NCI-H146 (cell line): ENCODE measurements at regions not wholly inside any gene's neighbourhood (a gene's known extent, or its start where the extent isn't known, plus 50 kb on each side); places are given as distances from the start of the nearest gene placed in this dataset.

Experiments
- DNase-seq: peaks from one replicate; lab custom pipeline; 2025; lab: John Stamatoyannopoulos, UW

DNA sequence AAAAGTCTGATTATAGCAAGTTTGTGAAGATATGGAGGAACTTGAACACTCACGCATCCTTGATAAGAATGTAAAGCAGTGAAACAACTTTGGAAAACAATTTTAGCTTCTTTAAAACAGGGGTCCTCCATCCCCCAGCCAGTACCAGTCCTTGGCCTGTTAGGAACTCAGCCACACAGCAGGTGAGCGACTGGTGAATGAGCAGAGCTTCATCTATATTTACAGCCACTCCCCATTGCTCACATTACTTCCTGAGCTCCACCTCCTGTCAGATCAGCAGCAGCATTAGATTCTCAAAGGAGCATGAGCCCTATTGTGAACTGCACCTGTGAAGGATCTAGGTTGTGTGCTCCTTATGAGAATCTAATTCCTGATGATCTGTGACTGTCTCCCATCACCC is 530.3 kb upstream of the PRKX start:
- DNase-seq: no peak

- DNase-seq: no peak
Observed at GRCh38 chrX:4240541-4241194, 527.2 kb upstream of the PRKX start.

- DNase-seq: no peak
Observed at GRCh38 chrX:4239650-4240540, 526.4 kb upstream of the PRKX start.

DNA sequence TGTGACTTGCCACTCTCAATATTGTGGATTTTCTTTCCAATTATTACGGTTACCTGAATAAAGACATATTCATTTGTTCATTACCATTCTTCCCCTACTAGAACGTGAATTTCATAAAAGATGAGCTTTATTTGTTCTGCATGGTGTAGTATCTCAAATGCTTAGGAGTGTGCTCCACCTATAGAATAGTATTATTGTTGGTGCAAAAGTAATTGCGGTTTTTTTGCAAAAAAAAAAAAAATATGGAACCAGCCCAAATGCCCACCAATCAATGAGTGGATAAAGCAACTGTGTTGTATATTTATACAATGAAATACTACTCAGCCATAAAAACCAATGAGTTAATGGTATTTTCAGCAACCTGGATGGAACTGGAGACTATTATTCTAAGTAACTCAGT is 525.5 kb upstream of the PRKX start:
- no peak for DNase-seq

DNA sequence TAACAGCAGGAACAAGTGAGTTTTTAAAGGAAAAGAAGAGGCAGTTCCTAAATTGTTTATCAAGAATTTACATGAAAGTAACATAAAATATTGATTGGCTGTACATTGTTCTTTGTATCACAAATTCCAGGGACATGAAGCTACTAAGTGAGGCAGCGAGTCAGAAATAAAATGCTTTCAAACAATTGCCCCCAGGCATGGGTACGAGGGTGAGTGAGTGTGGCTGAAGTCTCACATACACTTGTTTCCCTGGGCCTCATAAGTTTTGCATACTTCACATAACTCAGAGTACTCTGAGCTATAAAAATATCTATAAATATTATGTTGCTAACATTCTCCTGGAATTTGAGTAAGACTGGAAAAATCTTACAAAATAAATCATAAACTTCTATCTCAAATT is 511.6 kb upstream of the PRKX start:
- no peak for DNase-seq

- DNase-seq: no peak
Observed at GRCh38 chrX:4206941-4207340, 493.5 kb upstream of the PRKX start.

DNA sequence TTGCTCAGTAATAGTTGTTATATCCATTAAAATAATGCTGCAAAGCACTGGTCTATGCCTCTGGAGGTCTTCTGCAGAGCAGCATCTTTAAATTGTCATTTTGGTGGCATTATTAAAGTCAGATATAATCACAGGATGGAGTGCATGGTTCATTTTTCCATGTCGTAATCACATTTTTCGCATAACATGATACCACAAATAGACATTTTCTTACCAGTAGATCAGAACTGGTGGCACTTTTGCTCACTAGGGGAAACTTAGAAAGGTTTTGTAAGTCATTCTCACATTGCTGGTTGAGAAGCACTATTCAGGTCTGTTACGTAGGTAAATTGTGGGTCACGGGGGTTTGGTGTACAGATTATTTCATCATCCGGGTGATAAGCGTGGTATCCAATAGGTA is 484.5 kb upstream of the PRKX start:
- DNase-seq: no peak

DNA sequence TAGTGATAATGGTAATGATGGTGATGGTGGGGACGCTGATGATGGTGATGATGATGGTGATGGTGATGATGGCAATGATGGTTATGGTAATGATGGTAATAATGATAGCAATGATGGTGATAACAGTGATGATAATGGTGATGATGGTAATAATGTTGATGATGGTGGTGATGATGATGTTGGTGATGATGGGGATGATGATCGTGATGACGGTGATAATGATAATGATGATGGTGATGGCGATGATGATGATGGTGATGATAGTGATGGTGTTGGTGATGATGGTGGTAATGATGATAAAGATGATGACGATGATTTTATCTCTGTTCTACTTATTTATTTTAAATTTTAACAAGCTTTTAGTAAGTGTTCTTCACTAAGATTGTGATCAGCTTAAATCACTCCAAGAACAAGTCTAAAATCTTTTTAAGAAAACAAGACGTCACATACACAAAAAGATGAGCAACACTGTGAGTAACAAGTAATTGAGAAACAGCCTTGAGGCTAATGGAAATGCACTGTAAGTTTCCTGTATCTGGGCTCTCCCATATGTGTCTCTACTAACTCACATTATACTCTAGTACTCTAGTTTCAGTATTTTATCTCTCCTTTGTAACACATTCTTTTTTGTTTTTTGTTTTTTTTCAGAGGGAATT is 480.2 kb upstream of the PRKX start:
- DNase-seq: no peak

GRCh38 chrX:4186331-4186730 is 472.9 kb upstream of the PRKX start:
- no peak for DNase-seq

DNA sequence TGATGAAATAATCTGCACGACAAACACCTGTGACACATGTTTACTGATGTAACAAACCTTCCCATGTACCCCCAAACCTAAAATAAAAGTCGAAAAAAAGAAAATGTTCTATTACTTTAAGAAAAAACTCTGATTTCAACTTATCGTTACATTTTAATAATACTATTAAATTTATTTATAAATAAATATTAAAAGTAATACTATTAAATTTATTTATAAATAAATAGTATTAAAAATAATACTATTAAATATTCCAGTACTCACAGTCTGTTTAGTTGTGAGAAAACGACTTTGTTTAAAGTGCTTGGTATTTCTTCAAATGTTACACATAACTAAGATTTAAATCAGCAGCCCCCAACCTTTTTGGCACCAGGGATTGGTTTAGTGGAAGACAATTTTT is 471.6 kb upstream of the PRKX start:
- DNase-seq: no peak

DNA sequence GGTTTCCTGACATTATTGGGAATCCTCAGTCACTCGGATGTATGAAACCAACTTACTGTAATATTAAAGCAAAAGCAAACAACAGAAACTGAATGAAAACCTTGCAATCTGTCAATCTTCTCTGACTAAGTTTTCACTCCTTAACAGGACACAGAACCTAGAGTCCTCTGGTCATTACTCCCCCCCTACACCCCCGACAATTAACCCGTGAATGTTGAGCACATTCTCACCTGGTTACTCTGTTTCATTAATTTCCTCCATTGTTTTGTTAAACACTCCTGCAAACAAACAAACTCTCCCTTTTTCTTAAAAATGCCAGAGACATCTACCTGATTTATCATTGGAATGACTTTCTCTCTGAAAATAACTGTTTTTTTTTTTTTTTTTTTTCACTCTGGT is 469.0 kb upstream of the PRKX start:
- DNase-seq: no peak

DNA sequence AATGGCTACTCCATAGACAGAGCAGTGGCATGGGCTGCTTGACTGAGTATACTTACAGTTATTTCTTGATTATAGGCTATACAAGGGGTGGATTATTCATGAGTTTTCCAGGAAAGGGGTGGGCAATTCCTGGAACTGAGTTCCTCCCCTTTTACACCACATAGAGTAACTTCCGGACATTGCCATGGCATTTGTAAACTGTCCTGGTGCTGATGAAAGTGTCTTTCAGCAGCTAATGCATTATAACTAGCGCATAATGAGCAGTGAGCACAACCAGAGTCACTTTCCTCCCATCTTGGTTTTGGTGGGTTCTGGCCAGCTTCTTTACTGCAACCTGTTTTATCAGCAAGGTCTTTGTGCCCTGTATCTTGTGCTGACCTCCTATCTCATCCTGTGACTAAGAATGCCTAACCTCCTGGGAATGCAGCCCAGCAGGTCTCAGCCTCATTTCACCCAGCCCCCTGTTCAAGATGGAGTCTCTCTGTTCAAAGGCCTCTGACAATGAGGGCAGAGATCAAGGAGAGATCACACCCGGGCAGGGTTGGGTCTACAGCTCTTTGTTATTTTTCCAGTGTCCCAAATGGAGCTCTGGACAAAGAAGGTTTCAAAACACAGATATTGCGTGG is 468.4 kb upstream of the PRKX start:
- DNase-seq: no peak

DNA sequence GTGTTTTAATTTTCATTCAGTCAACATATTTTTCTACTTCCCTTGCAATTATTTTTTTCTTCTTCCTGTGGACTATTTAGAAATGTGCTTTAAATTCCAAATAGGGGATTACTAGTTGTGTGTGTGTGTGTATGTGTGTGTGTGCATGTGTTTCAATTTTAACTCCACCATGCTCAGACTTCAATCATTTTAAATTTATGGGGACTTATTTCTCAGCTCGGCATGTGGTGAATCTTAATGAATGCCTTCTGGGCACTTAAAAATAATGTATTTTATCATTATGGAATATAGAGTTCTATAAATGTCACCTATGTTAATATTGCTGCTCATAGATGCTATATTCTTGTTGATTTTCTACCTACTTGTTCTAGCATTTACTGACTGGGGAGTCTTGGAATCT is 465.6 kb upstream of the PRKX start:
- DNase-seq: no peak

GRCh38 chrX:4175221-4175620 is 461.8 kb upstream of the PRKX start:
- no peak for DNase-seq

GRCh38 chrX:4173743-4174142 is 460.3 kb upstream of the PRKX start:
- no peak for DNase-seq

DNA sequence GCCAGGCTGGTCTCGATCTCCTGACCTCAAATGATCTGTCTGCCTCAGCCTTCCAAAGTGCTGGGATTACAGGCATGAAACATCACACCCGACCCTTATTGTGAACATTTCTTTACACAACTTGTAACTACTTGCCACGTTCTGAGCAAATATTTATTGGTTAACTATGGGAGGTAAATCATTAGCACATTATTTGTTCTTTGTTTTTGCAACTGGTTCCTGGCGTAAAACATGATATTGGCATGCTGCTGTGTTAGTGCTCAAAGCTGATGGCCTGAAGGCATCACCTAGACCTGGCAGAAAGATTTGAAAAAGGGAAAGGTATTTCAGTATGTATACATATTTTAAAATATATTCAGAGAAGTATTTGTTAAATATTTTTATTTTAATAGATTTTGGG is 438.3 kb upstream of the PRKX start:
- no peak for DNase-seq

DNA sequence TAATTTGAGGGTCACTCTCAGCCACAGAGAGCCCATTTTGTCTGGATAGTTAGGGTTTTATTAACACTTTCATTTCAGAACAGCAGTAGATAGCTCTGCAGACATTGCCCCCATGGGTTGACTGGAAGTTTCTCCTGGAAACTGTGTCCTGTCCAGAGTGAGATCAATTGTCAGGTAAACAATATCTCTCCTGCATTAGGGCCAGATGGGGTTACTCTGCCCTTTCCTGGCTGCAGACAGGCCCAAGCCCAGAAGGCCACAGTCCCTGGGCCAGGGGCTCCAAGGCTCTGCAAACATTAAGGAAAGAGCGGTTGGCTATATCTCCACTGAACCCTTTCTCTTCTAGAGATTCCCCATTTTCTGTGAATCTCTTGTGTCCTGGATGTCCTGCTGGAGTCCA is 436.8 kb upstream of the PRKX start:
- DNase-seq: no peak

DNA sequence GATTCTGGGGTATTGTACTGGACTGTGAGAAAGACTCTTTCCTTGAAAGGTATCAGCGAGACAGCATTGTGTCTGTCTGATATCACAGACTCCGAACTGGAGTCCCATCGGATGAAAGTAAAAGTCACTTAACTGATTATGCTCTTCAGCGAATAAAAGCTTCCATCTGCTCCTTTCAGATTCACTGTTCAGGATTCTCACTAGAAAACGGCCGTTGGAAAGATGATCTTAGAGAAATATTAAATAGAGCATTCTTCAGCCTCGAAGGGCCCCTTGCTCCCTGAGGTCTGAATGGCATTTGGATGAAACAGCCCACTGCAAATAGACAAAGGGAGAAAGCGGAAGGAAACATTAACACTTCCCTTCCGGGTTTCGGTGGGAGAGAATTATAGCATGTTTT is 416.2 kb upstream of the PRKX start:
- no peak for DNase-seq

DNA sequence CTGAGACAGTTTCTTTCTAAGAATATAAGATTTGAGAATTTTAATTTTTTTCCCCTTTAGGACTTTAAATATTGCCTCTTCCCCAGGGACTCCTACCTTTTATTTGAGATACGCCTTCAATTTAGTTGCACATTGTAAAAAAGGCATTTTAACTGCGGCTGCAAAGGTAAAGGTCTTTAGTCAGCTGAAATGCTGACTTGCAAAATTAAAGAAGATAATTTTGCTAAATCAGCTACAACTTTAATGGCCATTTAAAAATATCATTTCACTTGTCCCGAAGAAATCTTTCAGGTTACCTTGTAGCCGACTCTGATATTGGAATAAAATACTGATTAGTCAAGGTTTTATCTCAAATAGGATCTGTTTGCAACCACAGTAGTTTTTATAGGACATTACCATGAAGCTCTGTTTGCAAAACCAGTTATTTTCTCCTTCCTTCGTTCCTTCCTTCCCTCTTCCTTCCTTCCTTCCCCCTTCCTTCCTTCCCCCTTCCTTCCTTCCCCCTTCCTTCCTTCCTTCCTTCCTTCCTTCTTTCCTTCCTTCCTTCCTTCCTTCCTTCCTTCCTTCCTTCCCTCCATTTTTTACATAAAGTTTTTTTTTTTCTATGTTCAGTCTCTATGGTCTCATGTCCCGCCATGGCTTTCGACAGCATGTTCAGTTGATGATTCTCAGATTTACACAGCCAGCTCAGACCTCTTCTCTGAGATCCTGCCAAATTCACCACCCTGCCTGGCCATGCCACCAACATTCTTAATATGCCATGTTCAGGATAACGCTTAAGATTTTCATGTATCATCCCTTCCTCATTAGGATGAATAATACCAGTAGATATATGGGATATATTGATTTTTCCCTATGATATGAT is 405.4 kb upstream of the PRKX start:
- no peak for DNase-seq

- no peak for DNase-seq
Observed at GRCh38 chrX:4110964-4111363, 397.5 kb upstream of the PRKX start.

GRCh38 chrX:4094926-4095325 is 381.5 kb upstream of the PRKX start:
- no peak for DNase-seq
